OCI-LY1 (cell line): ENCODE measurements at regions not wholly inside any gene's neighbourhood (a gene's known extent, or its start where the extent isn't known, plus 50 kb on each side); places are given as distances from the start of the nearest gene placed in this dataset.

Source experiments
- H2AFZ ChIP-seq: fragments of 200-600 bp; sonication (generic), shearing (Covaris generic); 2 replicates; pipeline ENCODE4 v1.6.0; 2014; ENCODE audit warnings: antibody characterized with exemption, mild to moderate bottlenecking, low read length
- H3F3A ChIP-seq: fragments of 200-600 bp; sonication (generic), shearing (Covaris generic); 2 replicates; pipeline ENCODE4 v1.6.0; 2014; ENCODE audit warnings: mild to moderate bottlenecking, antibody characterized with exemption, low read length, moderate library complexity; ENCODE audit not compliant: insufficient read depth
- H3K27ac ChIP-seq: fragments of 200-600 bp; sonication (generic); 2 replicates; pipeline ENCODE4 v1.5.1; 2014; ENCODE audit warnings: low read length, mixed run types, mild to moderate bottlenecking, low read depth; ENCODE audit not compliant: poor library complexity, severe bottlenecking
- H3K27me3 ChIP-seq: fragments of 200-600 bp; sonication (generic); 2 replicates; pipeline ENCODE4 v1.6.0; 2014; ENCODE audit warnings: antibody characterized with exemption, mild to moderate bottlenecking, low read length, moderate library complexity; ENCODE audit not compliant: insufficient read depth
- H3K36me3 ChIP-seq: fragments of 200-600 bp; sonication (generic); 2 replicates; pipeline ENCODE4 v1.6.1; 2014; ENCODE audit warnings: mild to moderate bottlenecking, antibody characterized with exemption, low read length, moderate library complexity, mixed read lengths; ENCODE audit not compliant: insufficient read depth
- H3K4me1 ChIP-seq: fragments of 200-600 bp; sonication (generic); 2 replicates; pipeline ENCODE4 v1.5.1; 2014; ENCODE audit warnings: mild to moderate bottlenecking, low read length, moderate library complexity; ENCODE audit not compliant: insufficient read depth, severe bottlenecking
- H3K4me2 ChIP-seq: fragments of 200-600 bp; sonication (generic), shearing (Covaris generic); 2 replicates; pipeline ENCODE4 v1.6.1; 2014; ENCODE audit warnings: low read length
- H3K4me3 ChIP-seq: fragments of 200-600 bp; sonication (generic); 2 replicates; pipeline ENCODE4 v1.5.1; 2014; ENCODE audit warnings: low read length, low read depth, mild to moderate bottlenecking, mixed read lengths; ENCODE audit not compliant: poor library complexity, severe bottlenecking
- H3K79me2 ChIP-seq: fragments of 200-600 bp; shearing (Covaris generic); 2 replicates; pipeline ENCODE4 v1.6.1; 2016; ENCODE audit warnings: mixed run types, low read length, mixed read lengths; ENCODE audit not compliant: insufficient read depth
- H3K9ac ChIP-seq: fragments of 200-600 bp; sonication (generic), shearing (Covaris generic); 2 replicates; pipeline ENCODE4 v1.6.1; 2014; ENCODE audit warnings: mild to moderate bottlenecking, low read length, mixed read lengths
- H3K9me2 ChIP-seq: fragments of 200-600 bp; sonication (generic), shearing (Covaris generic); 2 replicates; pipeline ENCODE4 v1.6.1; 2014; ENCODE audit warnings: low read depth, mild to moderate bottlenecking, low read length, mixed read lengths
- H3K9me3 ChIP-seq: fragments of 200-600 bp; shearing (Covaris generic); 2 replicates; pipeline ENCODE4 v1.6.1; 2014; ENCODE audit warnings: low read length, mixed read lengths
- H4K20me1 ChIP-seq: fragments of 200-600 bp; sonication (generic), shearing (Covaris generic); 2 replicates; pipeline ENCODE4 v1.6.0; 2016; ENCODE audit warnings: mild to moderate bottlenecking, low read length; ENCODE audit not compliant: insufficient read depth
- CTCF ChIP-seq: fragments of 200-600 bp; sonication (generic), shearing (Covaris generic); IDR thresholded peaks from 2 replicates; pipeline ENCODE4 v1.5.1; 2017; ENCODE audit warnings: mild to moderate bottlenecking, antibody characterized with exemption, low read length, moderate library complexity, mixed read lengths
- EZH2 ChIP-seq: fragments of 200-600 bp; sonication (generic), shearing (Covaris generic); IDR thresholded peaks from 2 replicates; pipeline ENCODE4 v1.8.0; 2017; ENCODE audit warnings: borderline replicate concordance, mixed run types, mild to moderate bottlenecking, antibody characterized with exemption, low read length, moderate library complexity, mixed read lengths

GRCh38 chr16:5412731-5413130 is 315.1 kb upstream of the EEF2KMT start:
- Histone ChIP-seq H3K4me1 (no peaks in the 10 kb centered on the region), H3K4me2 (no peak overlapping the region), H3K9me3 (no peaks in the 10 kb centered on the region), H3K27me3 (no peaks in the 10 kb centered on the region), H2AFZ (no peak overlapping the region), H3K27ac (no peak overlapping the region), H3K4me3 (no peak overlapping the region), H3K9me2 (no peaks in the 10 kb centered on the region), H4K20me1 (no peaks in the 10 kb centered on the region), H3K79me2 (no peaks in the 10 kb centered on the region), H3F3A (no peaks in the 10 kb centered on the region), H3K9ac (no peak overlapping the region), H3K36me3 (no peaks in the 10 kb centered on the region)
- TF ChIP-seq EZH2, result no peak
- no peak for TF ChIP-seq CTCF

GRCh38 chr16:5398203-5398602 is 300.6 kb upstream of the EEF2KMT start:
- Histone ChIP-seq H3K9me3 (no peaks in the 10 kb centered on the region), H3K79me2 (no peaks in the 10 kb centered on the region), H3K4me1 (no peaks in the 10 kb centered on the region), H3K4me3 (no peak overlapping the region), H3K9me2 (no peaks in the 10 kb centered on the region), H4K20me1 (no peaks in the 10 kb centered on the region), H3K4me2 (no peak overlapping the region), H2AFZ (no peak overlapping the region), H3K36me3 (no peaks in the 10 kb centered on the region), H3K27me3 (no peaks in the 10 kb centered on the region), H3F3A (no peaks in the 10 kb centered on the region), H3K9ac (no peak overlapping the region), H3K27ac (no peak overlapping the region)
- TF ChIP-seq EZH2 (no peak), CTCF (no peak)

GRCh38 chr16:5396880-5397279 is 299.3 kb upstream of the EEF2KMT start:
- TF ChIP-seq CTCF (no peak), EZH2 (no peak)
- Histone ChIP-seq H3K27me3 (no peaks in the 10 kb centered on the region), H3K36me3 (no peaks in the 10 kb centered on the region), H3K4me3 (no peak overlapping the region), H2AFZ (no peak overlapping the region), H3K9me2 (no peaks in the 10 kb centered on the region), H3K27ac (no peak overlapping the region), H3K4me2 (no peak overlapping the region), H3K9ac (no peak overlapping the region), H3K9me3 (no peaks in the 10 kb centered on the region), H3K79me2 (no peaks in the 10 kb centered on the region), H3F3A (no peaks in the 10 kb centered on the region), H4K20me1 (no peaks in the 10 kb centered on the region), H3K4me1 (no peaks in the 10 kb centered on the region)
